Esophagus muscularis mucosa (tissue), 3 donors: ENCODE measurements at regions not wholly inside any gene's neighbourhood (a gene's known extent, or its start where the extent isn't known, plus 50 kb on each side); places are given as distances from the start of the nearest gene placed in this dataset.

Source experiments
- CTCF ChIP-seq, 3 experiments: fragments of 200-600 bp in 2 of 3; fragments of 450-650 bp in 1 of 3; sonication (generic) in 2 of 3; IDR thresholded peaks; one replicate each; pipeline ENCODE4 v1.5.1; 2017 to 2019; ENCODE audit warnings: antibody characterized with exemption in 3 of 3, mild to moderate bottlenecking in 2 of 3, moderate library complexity in 1 of 3
- EP300 ChIP-seq: sonication (generic); formaldehyde crosslinking; IDR thresholded peaks from one replicate; pipeline ENCODE4 v1.6.1; 2017; ENCODE audit warnings: antibody characterized with exemption

- no peak for TF ChIP-seq CTCF (IDR thresholded peaks at IDR 0.05)
- TF ChIP-seq EP300, result no peak
Observed at GRCh38 chr14:40944521-40944920, 662.2 kb upstream of the LRFN5 start.
